CD4-positive, alpha-beta T cell treated with Interleukin-17A for 1 hour (primary cell): ENCODE measurements at regions not wholly inside any gene's neighbourhood (a gene's known extent, or its start where the extent isn't known, plus 50 kb on each side); places are given as distances from the start of the nearest gene placed in this dataset.
A peak's percentile ranks its signal among the peaks of the same experiment; 100 is the strongest.
"Not testable (repeated sequence)": the region's sequence is repeated elsewhere in the genome, so short reads cannot be mapped to it uniquely, and the experiment has no call there.

Source experiments
- DNase-seq: peaks from one replicate; pipeline ENCODE4 v3.0.0-alpha.2; 2020

DNA sequence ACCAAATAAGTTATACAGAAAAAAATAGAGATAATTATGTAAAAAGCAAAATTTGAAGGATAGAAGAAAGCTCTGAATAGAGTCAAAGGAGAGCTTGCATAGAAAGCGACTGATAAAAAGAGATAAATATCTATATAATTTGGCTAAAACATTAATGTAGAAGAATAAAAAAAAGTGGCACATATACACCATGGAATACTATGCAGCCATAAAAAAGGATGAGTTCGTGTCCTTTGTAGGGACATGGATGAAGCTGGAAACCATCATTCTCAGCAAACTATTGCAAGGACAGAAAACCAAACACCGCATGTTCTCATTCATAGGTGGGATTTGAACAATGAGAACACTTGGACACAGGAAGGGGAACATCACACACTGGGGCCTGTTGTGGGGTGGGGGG is 693.3 kb upstream of the NR2F2 start:
- DNase-seq = not testable (repeated sequence)

DNA sequence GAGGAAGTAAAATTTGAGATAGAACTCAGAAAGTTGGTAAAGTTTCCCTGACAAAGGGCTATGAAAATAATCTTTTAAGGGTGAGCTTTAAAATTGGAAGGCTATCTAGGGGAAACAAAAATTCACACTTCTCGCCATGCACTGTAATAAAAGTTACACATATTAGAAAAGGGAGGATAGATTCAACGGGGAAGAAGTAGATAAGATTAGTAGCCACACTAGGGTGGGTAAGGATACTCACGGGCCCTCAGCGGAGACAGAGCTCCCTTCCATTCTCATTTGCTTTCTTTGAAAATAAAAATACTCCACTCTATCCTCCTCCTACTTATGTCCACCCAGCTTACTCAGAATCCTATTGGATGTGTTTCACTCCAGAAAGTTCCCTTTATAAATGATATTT is 691.3 kb upstream of the NR2F2 start:
- DNase-seq = no peak

DNA sequence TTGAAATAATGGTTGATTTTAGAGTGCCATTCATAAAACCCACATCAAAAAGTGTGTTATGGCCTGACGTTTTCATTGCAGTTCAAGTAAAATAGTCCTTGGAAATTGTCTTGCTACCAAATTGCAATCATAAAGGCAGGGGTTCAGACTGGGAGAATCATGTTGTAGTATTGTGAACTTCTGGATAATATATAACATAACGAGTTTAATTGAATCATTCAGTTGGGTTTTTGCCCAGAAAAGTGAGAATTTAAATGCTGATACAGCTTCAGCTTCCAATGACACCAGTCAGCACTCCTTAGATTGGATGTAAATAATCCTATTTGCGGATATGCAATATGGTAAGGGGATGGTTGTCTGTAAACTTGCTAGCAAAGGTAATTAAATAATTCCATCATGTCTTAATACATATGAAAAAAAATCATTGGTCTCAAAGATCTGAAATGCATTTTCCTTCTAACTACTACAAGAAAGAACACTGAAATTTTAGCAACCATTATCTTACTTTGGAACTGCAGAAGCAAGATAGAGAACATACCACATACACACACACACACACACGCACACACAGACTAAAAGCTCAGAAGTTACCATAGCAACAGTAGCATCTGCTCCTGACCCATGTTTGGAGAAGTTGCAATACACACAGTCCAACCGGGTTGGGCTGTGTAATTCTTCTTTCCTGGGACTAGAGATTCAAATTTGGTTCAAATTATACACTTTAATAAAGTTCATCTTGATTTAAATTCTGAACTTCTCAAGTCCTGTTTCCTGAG is 686.2 kb upstream of the NR2F2 start:
- DNase-seq = no peak

DNA sequence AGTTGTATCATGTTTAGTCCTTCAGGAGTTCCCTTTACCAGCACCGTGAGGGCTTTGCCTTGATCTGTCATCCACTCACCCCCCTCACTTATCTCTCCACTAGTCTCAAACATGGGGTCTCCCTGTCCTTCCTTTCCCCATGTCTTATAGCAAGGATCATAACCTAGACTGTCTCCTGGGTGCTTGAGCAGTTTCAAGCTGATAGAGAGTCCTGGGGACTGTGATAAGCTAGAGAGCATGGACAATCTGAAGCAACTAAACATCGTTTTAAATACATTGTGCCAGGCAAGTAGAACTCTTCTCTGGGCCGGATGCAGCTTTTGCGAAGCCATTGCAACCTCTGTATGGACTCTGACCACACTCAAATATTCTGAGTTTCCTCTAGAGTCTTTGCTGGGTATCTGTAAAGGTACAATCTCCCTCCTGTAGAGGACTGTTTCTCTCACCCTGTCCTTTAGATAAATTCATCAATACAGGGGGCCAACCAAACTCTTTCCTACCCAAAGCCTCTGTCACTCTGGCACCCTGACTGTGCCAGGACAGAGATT is 684.6 kb upstream of the NR2F2 start:
- no peak for DNase-seq

DNA sequence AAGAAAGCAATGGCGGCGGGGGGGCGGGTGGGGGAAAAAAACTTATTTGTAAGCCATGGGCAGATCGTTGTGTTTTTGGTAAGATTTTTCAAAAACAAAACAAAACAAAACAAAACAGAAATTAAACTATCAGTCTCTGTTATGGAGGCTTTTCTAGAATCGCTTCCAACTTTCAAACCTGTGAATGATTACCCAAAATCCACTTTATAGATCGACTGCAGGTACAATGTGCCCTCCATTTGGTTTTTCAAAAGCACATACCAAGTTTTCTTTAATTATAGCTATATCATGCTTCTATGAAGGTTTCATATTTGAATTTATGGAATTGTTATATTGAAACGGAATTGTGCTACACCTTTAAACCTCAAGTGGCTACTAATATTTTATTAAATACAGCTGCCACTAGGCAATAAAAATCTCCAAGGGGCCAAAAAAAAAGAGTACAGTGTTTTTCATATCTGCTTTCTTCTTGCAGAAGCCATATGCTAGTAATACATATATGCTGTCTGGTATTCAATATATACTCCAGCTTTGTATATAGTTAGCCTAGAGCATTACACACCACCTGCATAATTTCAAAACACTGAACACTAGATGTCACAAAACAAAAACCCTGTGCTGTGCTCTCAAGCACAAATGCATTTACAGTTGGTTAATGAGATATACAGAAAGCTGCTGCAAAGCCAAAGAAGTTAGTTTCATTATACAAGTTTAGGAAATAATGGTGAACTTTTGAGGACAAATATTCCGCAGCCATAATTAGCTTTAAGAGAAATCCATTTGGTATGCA is 683.8 kb upstream of the NR2F2 start:
- no peak for DNase-seq

DNA sequence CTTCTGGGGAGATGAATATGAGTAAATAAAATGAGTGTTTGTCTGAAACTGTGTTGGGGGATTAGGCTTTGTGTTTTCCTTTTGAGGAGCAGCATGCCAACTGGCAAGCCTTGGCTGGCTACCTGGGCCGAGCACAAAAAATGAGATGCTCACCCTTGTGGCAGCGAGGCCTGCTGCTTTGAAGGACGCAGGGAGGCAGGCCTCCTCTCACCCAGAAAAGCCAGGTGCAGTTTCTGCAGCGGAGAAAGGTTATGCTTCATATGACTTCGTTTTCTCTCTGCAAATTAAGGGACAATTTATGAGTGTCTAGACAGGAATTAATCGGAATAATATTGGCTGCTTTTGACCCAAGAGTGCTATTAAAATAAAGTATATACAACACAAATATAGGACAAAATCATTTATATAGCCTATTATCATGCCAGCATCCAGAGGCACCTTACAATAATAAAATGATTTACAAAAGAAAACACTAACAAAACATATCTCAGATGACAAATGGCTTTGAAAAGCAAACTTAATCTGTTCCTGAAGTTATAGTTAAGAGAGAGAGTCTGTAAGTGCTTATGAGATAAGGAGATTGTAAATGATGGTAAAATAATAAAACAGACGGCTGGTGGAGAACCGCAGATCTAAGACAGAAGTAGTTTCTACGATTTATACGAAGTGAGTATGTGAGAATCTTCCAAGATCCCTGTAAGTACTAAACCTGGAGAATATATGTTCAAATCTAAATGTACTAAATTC is 682.8 kb upstream of the NR2F2 start:
- DNase-seq = no peak

DNA sequence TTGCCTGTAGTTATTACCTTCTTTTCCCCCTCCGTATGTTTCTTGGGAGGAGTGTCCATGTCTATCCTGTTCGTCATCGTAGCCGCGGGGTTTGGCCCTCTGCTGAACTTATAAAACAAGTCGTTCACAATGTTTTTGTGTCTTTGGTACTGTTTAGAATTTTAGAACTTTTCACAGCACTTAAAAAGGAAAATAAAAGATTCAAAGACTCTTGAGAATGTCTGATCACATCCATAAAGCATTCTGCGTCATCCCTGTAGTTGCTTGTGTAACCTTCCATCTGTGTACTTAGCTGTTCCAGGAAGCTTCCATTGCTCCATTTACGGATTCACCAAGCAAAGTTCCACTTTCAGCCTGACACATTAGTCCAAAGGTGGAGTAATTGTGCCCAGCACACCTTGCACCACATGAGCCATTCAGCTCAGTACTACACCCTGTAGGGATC is 677.1 kb upstream of the NR2F2 start:
- DNase-seq = no peak

DNA sequence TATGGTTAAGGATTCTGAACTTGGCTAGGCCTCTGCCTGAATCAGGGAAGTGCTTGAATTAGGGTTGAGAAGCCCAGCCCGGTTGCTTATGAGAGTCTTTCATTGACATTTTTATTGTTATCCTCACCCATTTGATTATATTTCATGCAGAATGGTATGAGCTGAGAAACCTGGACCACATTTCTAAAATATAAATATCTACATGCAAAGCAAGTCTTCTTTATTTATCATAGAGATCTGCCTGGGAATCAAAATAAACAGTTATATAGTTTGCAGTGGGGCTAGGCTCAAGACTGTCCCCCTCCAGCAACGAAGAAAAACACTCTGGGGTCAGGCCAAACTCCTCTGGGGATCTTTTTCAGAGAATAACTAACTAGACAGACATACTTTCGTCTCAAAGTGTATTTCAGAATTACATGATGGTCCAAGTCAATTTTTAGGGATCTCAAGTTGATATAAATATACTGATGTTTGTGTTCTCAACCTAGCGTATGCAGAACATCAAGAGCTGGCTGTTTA is 675.4 kb upstream of the NR2F2 start:
- DNase-seq = no peak

DNA sequence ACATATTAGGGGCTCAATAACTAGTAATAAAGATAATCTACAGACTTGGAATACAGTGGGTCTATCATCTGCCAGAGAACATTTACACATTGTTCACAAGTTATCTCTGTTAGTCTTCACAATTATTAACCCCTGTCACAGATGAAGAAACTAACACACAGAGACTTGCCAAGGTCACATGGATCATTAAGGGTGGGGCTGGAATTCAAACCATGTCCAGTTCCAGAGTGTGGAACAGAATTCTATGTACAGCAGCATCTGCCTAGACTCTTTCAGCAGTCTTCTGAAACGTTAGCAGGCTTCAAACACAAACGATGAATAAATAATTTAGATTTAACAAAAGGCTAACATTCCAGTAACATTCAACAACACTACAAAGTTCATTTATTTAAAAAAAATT is 673.9 kb upstream of the NR2F2 start:
- DNase-seq = no peak

DNA sequence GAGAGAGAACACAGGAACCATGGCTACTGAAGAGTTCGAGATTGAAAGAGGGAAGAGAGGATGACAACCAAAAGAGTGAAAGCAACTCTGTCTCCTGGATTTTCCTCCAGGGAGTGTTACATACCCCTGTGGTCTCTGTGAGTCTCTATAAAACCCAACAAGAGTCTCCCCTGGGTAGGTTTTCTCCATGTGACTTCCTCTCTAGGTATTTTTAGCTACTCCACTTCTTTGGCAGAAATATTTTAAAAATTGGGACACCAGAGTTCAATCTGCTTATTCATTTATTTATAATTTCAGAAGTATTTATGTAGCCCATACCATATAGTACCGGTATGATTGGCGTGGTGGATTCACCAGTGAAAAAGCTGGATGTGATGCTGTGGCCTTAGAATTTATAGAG is 671.7 kb upstream of the NR2F2 start:
- no peak for DNase-seq

DNA sequence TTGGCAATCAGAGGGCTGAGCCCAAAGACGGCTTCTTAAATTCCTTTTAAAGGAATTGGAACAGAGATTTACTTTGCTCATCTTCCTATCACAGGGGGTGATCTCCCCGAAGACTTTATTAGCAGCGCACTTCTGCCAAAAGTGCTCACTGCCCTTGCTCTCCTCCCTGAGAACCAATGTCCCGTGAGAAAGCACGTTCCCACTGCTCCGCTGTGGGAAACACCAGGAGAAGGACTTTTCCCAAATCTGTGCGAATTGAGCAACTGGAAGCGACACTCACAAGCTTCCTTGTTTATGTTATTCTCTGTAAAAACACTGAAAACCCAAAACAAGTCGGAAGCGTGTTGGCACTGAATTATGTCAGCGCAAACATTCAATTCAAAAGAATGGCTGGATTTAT is 670.8 kb upstream of the NR2F2 start:
- DNase-seq = no peak

DNA sequence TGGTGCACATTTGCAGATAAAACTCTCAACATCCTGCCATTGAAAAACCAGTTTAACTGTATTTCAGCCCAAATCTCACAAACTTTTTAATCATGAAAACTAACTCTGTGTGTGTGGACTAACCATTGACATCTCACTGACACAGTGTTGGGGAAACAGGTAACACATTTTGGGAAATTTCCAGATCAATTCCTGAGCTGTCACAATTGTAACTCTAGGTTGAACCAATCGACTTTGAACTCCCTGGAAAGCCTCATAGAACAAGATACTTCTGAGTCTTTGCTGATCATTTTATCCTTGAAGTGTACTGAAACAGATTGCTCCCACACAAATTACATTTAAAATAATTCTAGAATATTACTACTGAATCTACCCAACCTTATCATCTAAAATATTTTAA is 667.9 kb upstream of the NR2F2 start:
- DNase-seq = no peak

DNA sequence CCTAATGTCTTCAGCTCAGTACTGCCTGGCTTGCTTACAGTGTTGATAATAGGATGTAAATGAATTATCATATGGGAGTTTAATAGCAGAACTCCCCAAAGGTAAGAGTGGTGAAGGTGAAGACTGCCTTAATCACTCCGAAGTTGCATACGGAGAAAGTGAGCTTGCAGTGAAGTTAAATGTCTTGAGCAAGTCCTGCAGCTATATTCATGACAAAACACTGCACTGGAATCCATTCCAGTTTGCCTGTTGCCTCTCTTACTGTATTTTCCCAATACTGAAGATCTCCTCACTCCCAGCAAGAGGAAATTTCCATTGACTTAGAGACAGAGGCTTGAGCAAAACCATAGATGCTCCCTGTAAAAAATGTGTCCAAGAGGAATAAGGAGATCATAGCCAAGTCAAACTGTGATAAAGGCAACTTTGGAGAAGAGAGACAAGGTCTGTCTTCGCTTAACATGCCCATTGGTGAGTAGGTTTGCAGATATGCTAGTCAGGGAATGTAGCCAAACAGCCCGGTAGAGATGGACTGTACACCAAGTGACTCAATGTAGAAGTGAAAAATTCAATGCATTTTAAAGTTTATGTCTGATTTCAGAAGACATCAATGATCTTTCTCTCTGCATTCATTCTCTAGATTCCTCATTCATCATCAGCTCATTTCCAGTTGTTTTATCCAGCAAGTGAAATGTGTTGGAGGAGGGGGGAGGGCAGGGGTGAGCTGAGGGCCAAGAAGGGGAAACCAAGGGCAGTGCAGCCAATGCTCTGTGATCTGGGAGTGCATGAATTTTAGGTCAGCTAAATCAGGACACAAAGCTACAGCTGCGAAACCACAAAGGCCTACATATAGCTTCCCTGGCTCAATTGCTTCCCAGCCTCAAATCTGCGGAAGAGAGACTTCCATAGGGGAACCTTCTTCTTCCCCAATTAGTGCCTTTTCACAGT is 667.1 kb upstream of the NR2F2 start:
- no peak for DNase-seq

DNA sequence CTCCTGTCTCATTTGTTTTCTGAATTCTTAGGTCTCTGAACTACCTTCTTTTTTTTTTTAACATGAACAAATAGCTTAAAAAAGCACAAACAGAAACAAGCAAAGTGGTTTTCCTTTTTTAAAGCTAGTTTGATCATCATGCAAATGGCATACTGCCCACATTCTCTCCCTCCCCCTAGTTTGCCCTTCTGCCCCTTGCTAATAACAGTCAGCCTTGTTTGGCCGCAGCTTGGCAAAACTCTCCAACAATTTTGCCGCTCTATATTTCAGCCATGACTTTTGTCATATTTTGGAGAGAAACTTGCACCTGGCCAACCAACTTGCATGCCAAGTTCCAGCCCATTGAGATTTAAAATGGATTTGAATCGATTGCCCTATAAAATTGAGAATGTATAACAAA is 666.0 kb upstream of the NR2F2 start:
- no peak for DNase-seq

DNA sequence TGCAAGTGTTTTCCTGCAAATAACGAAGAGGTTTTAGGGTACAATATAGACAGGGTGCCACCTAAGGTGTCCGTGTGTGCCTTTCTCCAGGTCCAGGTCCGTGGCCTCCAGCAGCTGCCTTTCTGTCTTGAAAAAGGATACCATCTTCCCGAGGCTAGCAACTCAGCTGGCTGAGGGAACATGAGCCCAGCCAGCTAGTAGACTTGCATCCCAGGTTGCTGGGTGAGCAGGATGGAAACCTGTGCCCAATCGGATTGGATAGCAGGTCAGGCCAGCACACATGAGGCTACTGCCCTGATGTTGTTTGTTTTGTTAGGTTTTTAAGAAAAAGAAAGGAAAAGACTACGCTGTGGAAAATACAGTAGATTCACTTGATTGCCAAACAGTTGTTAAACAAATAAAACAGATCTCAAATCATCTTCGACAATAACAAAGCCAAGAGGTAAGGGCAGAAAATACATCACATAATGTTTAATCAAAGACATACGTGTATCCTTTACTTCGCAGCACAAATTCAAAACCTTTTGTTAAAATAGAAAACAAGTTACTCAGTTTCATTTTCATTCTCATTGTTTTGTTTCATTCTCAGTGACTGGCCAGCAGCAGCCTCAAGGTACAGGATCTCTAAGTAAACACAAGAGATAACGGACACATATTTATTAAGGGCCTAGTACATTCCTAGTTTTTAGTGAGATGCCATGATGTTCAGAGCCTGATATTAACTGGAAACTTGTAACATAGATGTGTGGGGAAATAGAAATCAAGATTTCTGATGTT is 661.2 kb upstream of the NR2F2 start:
- peak; percentile 4 for DNase-seq

DNA sequence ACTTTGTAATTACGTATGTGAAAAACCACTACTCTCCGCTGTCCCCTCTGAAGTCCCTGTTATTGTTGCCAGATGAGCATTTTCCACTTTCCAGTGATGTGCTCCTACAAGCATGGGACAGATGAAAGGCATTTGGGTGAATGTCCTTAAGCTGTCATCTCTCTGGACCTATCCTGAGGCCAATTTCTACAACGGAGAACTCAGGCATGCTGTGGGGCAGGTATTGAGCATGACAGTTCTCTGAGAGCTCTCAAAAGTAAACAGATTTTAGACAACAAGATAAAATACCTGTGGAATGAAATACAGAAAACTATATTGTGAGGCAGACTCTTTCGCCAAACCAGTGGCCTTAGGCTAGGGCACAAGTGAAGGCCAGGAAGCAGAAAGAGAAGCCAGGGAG is 656.5 kb upstream of the NR2F2 start:
- no peak for DNase-seq

DNA sequence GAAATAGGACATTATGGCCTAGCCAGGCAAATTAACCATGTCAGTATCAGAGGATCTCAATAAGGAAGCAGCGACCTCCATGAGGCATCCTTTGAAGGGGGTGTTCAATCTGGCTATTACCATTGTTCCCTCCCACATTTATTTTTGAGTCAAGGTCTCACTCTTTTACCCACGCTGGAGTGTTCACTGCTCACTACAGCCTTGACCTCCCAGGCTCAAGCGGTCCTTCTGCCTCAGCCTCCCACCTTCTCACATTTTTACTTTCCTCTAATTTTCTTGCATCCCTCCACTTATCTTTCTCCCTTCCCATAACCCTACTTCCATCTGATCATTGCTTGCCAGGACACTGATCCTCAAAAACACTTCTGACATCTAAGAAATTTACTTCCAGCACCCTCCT is 654.0 kb upstream of the NR2F2 start:
- DNase-seq = no peak

DNA sequence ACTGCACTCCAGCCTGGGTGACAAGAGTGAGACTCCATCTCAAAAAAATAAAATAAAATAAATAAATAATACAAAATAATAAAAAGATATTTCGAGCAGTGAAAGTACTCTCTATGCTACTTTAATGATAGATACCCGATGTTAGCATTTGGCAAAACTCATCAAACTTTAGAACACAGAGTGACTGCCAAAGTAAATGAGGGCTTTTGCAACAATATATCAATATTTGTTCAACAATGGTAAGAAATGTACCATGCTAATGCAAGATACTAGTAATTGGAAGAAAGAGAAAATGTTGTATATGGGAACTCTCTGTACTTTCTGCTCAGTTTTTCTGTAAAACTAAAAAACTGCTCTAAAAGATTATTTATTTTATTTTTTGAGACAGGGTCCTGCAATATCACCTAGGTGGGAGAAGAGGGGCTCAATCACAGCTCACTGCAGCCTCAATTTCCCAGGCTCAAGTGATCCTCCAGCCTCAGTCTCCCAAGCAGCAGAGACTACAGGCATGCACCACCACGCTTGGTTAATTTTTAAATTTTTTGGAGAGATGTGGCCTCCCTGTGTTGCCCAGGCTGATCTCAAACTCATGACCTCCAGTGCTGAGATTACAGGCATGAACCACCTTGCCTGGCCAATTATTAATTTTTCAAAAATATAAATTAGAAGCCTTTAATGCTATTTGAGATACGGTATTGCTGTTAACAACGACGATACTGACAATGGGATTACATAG is 650.5 kb upstream of the NR2F2 start:
- DNase-seq = no peak

DNA sequence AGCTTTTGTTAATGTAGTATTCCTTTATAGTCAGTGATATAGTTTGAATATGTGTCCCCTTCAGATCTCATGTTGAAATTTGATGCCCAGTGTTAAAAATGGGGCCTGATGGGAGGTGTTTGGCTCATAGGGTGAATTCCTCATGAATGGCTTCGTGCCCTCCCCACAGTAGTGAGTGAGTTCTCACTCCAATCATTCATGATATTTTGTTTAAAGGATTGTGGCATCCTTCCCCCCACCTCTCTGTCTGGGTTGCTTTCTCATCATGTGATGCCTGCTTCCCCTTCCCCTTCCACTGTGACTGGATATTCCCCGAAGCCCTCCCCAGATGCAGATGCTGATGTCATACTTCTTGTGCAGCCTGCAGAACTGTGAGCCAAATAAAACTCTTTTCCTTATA is 649.8 kb upstream of the NR2F2 start:
- no peak for DNase-seq

DNA sequence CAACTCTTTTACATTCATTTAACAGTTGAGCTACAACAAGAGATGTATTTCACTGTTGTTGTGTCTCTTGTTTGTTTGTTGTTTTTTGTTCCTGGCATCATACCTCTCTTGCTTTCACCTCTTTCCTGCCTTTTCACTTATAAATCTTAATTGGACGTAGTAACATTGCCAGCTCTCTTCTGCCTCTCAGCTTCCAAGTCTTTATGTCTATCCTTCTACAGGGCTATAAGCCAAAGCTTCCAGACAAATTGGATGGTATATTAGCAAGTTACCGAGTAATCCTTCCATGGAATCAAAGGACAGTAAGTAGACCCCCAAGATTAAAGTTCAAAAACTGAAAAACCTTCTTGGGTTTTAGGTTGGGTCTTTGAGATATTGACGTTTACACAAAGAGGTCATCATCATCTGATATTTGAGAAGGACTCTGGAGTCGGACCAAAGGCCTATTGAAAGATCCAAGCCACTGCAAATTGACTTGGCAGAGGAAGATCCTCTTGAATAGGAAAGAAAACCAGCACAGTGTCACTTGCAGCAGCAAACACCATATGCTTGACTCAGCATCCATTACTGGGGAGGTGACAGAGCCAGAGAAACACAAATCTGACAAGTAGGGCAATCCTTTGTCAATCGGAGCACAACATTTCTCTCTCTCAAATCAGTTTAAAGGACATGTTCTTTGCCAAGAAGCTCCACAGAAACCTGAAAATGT is 648.5 kb upstream of the NR2F2 start:
- DNase-seq = no peak
